HUES64 (cell line): ENCODE measurements at regions not wholly inside any gene's neighbourhood (a gene's known extent, or its start where the extent isn't known, plus 50 kb on each side); places are given as distances from the start of the nearest gene placed in this dataset.

Experiments used
- H3K27ac ChIP-seq: 2 replicates; pipeline ENCODE4 v1.7.0; 2013; ENCODE audit warnings: low read depth, low read length, inconsistent platforms
- H3K27me3 ChIP-seq: 2 replicates; pipeline ENCODE4 v1.6.1; 2013; ENCODE audit warnings: mild to moderate bottlenecking, low read length; ENCODE audit not compliant: insufficient read depth
- H3K36me3 ChIP-seq: 2 replicates; pipeline ENCODE4 v1.6.1; 2013; ENCODE audit warnings: mild to moderate bottlenecking, low read length; ENCODE audit not compliant: insufficient read depth
- H3K4me1 ChIP-seq: 2 replicates; pipeline ENCODE4 v1.6.1; 2013; ENCODE audit warnings: mild to moderate bottlenecking, low read length, moderate library complexity; ENCODE audit not compliant: insufficient read depth
- H3K4me3 ChIP-seq: 2 replicates; pipeline ENCODE4 v1.5.1; 2013; ENCODE audit warnings: mild to moderate bottlenecking, low read length, moderate library complexity
- H3K9ac ChIP-seq: 2 replicates; pipeline ENCODE4 v1.6.1; 2013; ENCODE audit warnings: mild to moderate bottlenecking, low read depth, low read length
- H3K9me3 ChIP-seq: 2 replicates; pipeline ENCODE4 v1.6.1; 2013; ENCODE audit warnings: low read depth, low read length; ENCODE audit not compliant: insufficient read depth
- WGBS: fragments of 150-250, 120-280 bp; methylation state at CpG from one replicate; pipeline ENCODE4 v1.1.7; 2013; ENCODE audit warnings: missing lambda C conversion rate; 5-methylcytosine and 5-hydroxymethylcytosine counted together

- H3K27me3 ChIP-seq = no peaks in the 10 kb centered on the region
These were observed 133.0 kb downstream of the SNX19 start for GRCh38 chr11:130783323-130783722.

GRCh38 chr11:130785380-130786116, 130.7 kb downstream of the SNX19 start:
- Histone ChIP-seq H3K4me3 (no peak overlapping the region), H3K27ac (no peak overlapping the region)
- 97% methylated on average over 4 of the region's 4 CpGs for WGBS

More at GRCh38 chr11:130783323-130783722, 133.0 kb downstream of the SNX19 start:
- H3K4me1 ChIP-seq = peaks cover 18% of the 10 kb centered on the region
- H3K27ac ChIP-seq = no peak overlapping the region
- no peak overlapping the region for H3K4me3 ChIP-seq
- no peaks in the 10 kb centered on the region for H3K9me3 ChIP-seq
- H3K36me3 ChIP-seq = no peaks in the 10 kb centered on the region
- 92% methylated on average over 2 of the region's 2 CpGs for WGBS
- no peak overlapping the region for H3K9ac ChIP-seq

GRCh38 chr11:130786586-130786985, 129.7 kb downstream of the SNX19 start:
- Histone ChIP-seq H3K9ac (no peak overlapping the region), H3K4me3 (no peak overlapping the region), H3K9me3 (no peaks in the 10 kb centered on the region), H3K36me3 (no peaks in the 10 kb centered on the region), H3K4me1 (peaks cover 18% of the 10 kb centered on the region), H3K27ac (no peak overlapping the region), H3K27me3 (no peaks in the 10 kb centered on the region)
- 89% methylated on average over 4 of the region's 5 CpGs for WGBS

More at GRCh38 chr11:130785380-130786116, 130.7 kb downstream of the SNX19 start:
- no peaks in the 10 kb centered on the region for H3K36me3 ChIP-seq
- H3K27me3 ChIP-seq = no peaks in the 10 kb centered on the region
- H3K4me1 ChIP-seq = peaks cover 18% of the 10 kb centered on the region
- no peak overlapping the region for H3K9ac ChIP-seq
- H3K9me3 ChIP-seq = no peaks in the 10 kb centered on the region

- Histone ChIP-seq H3K4me3 (no peak overlapping the region), H3K27me3 (no peaks in the 10 kb centered on the region), H3K36me3 (no peaks in the 10 kb centered on the region), H3K9ac (no peak overlapping the region), H3K4me1 (peaks cover 15% of the 10 kb centered on the region), H3K9me3 (no peaks in the 10 kb centered on the region), H3K27ac (no peak overlapping the region)
- 92% methylated on average over 8 of the region's 8 CpGs for WGBS
These were observed 129.1 kb downstream of the SNX19 start for GRCh38 chr11:130787092-130787616.

GRCh38 chr11:130787973-130788570, 128.2 kb downstream of the SNX19 start:
- Histone ChIP-seq H3K27me3 (no peaks in the 10 kb centered on the region), H3K36me3 (no peaks in the 10 kb centered on the region), H3K4me3 (no peak overlapping the region), H3K9me3 (no peaks in the 10 kb centered on the region), H3K9ac (no peak overlapping the region), H3K27ac (no peak overlapping the region), H3K4me1 (peaks cover 8% of the 10 kb centered on the region)
- WGBS = no CpG with 5 or more reads among the region's 1 CpG

GRCh38 chr11:130789056-130789640, 127.1 kb downstream of the SNX19 start:
- WGBS = 94% methylated on average over 3 of the region's 3 CpGs
- Histone ChIP-seq H3K36me3 (no peaks in the 10 kb centered on the region), H3K27me3 (no peaks in the 10 kb centered on the region), H3K27ac (no peak overlapping the region), H3K4me3 (no peak overlapping the region), H3K9ac (no peak overlapping the region), H3K4me1 (0 out of 2 replicates have a peak, but pooled peaks cover 2% of the 10 kb centered on the region), H3K9me3 (no peaks in the 10 kb centered on the region)

GRCh38 chr11:130790689-130791088, 125.6 kb downstream of the SNX19 start:
- Histone ChIP-seq H3K4me1 (0 out of 2 replicates have a peak, but pooled peaks cover 2% of the 10 kb centered on the region), H3K4me3 (no peak overlapping the region), H3K36me3 (no peaks in the 10 kb centered on the region), H3K27ac (no peak overlapping the region), H3K27me3 (no peaks in the 10 kb centered on the region), H3K9me3 (no peaks in the 10 kb centered on the region), H3K9ac (no peak overlapping the region)
- WGBS = 94% methylated on average over 2 of the region's 2 CpGs

- Histone ChIP-seq H3K27me3 (no peaks in the 10 kb centered on the region), H3K27ac (no peak overlapping the region), H3K9me3 (no peaks in the 10 kb centered on the region), H3K4me1 (0 out of 2 replicates have a peak, but pooled peaks cover 2% of the 10 kb centered on the region), H3K4me3 (no peak overlapping the region), H3K9ac (no peak overlapping the region), H3K36me3 (no peaks in the 10 kb centered on the region)
These were observed 123.5 kb downstream of the SNX19 start for GRCh38 chr11:130792772-130793171.

GRCh38 chr11:130796828-130797227, 119.5 kb downstream of the SNX19 start:
- 0 out of 2 replicates have a peak, but pooled peaks cover 2% of the 10 kb centered on the region for H3K4me1 ChIP-seq
- 92% methylated on average over 2 of the region's 2 CpGs for WGBS
- H3K4me3 ChIP-seq = no peak overlapping the region
- no peak overlapping the region for H3K9ac ChIP-seq
- H3K36me3 ChIP-seq = no peaks in the 10 kb centered on the region
- no peaks in the 10 kb centered on the region for H3K9me3 ChIP-seq
- H3K27me3 ChIP-seq = no peaks in the 10 kb centered on the region
- no peak overlapping the region for H3K27ac ChIP-seq

- Histone ChIP-seq H3K27me3 (no peaks in the 10 kb centered on the region), H3K4me1 (peaks cover 12% of the 10 kb centered on the region), H3K9ac (no peak overlapping the region), H3K4me3 (no peak overlapping the region), H3K27ac (no peak overlapping the region), H3K9me3 (no peaks in the 10 kb centered on the region), H3K36me3 (no peaks in the 10 kb centered on the region)
- 83% methylated on average over 1 of the region's 3 CpGs for WGBS
These were observed 118.0 kb downstream of the SNX19 start for GRCh38 chr11:130798280-130798679.

GRCh38 chr11:130798801-130799200, 117.5 kb downstream of the SNX19 start:
- WGBS = 95% methylated on average over 4 of the region's 4 CpGs

More at GRCh38 chr11:130798801-130799200, 117.5 kb downstream of the SNX19 start:
- no peaks in the 10 kb centered on the region for H3K36me3 ChIP-seq
- no peak overlapping the region for H3K4me3 ChIP-seq
- no peak overlapping the region for H3K27ac ChIP-seq
- no peaks in the 10 kb centered on the region for H3K9me3 ChIP-seq
- H3K4me1 ChIP-seq = peaks cover 12% of the 10 kb centered on the region
- H3K9ac ChIP-seq = no peak overlapping the region
- H3K27me3 ChIP-seq = no peaks in the 10 kb centered on the region
